ENCODE measurements at regions not wholly inside any gene's neighbourhood (a gene's known extent, or its start where the extent isn't known, plus 50 kb on each side); places are given as distances from the start of the nearest gene placed in this dataset.

DNA sequence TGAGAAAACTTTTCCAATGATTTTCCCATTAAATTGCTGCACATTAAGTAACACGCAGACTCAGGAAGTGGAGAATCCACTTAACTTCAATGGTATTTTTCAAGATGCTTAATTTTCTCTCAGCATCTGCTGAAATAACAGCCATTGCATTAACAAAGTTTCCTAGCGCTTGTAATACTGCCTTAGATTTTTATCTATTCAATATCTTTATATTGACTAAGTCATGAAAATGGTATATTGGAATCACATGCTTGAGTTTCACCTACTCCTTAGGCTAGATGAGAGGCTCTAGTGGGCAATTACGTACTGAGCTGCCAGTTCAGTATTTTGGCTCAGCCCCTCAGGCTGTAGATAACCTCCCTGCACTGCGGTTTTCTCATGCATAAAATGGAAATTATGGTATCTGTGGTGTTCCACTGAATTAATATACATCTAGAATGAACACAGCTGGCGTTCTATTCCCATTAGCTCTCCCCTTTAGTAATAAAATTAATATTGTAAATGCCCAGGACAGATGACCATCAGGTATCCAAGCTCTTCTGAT is 112.9 kb downstream of the MTX3 start:
- no peak overlapping the region for H3K27ac ChIP-seq
- no peak overlapping the region for H3K4me3 ChIP-seq
- no peaks in the 10 kb centered on the region for H3K4me1 ChIP-seq
- TF ChIP-seq, protein P1, sequence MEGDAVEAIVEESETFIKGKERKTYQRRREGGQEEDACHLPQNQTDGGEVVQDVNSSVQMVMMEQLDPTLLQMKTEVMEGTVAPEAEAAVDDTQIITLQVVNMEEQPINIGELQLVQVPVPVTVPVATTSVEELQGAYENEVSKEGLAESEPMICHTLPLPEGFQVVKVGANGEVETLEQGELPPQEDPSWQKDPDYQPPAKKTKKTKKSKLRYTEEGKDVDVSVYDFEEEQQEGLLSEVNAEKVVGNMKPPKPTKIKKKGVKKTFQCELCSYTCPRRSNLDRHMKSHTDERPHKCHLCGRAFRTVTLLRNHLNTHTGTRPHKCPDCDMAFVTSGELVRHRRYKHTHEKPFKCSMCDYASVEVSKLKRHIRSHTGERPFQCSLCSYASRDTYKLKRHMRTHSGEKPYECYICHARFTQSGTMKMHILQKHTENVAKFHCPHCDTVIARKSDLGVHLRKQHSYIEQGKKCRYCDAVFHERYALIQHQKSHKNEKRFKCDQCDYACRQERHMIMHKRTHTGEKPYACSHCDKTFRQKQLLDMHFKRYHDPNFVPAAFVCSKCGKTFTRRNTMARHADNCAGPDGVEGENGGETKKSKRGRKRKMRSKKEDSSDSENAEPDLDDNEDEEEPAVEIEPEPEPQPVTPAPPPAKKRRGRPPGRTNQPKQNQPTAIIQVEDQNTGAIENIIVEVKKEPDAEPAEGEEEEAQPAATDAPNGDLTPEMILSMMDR (IDR thresholded peaks at IDR 0.05) = no peak
- no peak for TF ChIP-seq POLR2A (IDR thresholded peaks at IDR 0.05)
- 80 to 81% methylated on average over 5 of the region's 5 CpGs for WGBS, 2 donors
- H3K9me3 ChIP-seq = no peaks in the 10 kb centered on the region
- DNase-seq = no peak
- no peaks in the 10 kb centered on the region for H3K27me3 ChIP-seq
- no peaks in the 10 kb centered on the region for H3K36me3 ChIP-seq
- intact Hi-C loops (cut with DNase I) = no loop called here

DNA sequence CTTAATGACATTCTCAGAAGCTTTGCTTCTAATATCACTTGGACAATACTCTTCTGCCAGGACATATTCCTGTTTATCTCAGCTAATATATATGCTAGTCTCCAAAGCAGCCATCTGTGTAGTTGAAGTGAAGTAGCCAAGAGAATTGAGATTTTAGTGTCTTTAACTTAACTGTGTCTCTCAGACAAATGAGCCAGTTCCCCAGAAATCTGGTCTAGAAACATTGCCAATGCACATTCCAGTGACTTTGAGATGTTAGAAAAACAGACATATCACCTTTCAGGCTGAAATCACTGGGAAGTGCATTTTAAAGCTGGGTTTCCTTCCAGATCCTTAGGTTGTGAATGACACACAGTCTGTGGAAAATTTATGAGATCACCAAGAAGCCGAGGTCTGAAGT is 114.6 kb downstream of the MTX3 start:
- H3K27ac ChIP-seq = no peak overlapping the region
- H3K4me3 ChIP-seq = no peak overlapping the region
- H3K36me3 ChIP-seq = no peaks in the 10 kb centered on the region
- TF ChIP-seq, protein P1 (IDR thresholded peaks at IDR 0.05) = no peak
- 81% methylated on average over 1 of the region's 1 CpG; no CpG with 5 or more reads in 1 of the 2 donors for WGBS, 2 donors
- no peaks in the 10 kb centered on the region for H3K27me3 ChIP-seq
- no peaks in the 10 kb centered on the region for H3K9me3 ChIP-seq
- intact Hi-C loops (cut with DNase I) = no loop called here
- DNase-seq = no peak
- H3K4me1 ChIP-seq = no peaks in the 10 kb centered on the region

DNA sequence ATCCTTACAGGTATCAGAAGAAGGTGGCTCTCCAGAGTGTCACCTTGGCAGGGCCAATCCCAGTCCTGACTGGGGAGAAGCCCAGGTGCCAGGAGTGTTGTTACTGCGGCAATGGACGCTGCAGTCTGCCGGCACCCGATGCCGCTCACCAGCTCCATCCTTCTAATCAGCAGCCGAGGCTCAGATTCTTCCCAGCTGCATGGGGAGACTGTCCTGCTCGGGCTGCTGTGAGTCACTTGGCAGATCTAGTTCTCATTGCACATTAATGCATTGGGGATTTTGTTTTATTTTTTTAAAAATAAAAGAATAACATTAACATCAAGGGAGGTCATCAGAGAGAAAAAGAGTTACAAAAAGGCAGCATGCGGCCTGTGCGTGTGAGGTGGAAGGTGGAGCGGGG is 115.8 kb downstream of the MTX3 start:
- WGBS, 2 donors = 83 to 87% methylated on average over 7 to 10 of the region's 10 CpGs
- intact Hi-C loops (cut with DNase I) = no loop called here
- Histone ChIP-seq H3K27me3 (no peaks in the 10 kb centered on the region), H3K36me3 (no peaks in the 10 kb centered on the region), H3K4me3 (no peak overlapping the region), H3K9me3 (no peaks in the 10 kb centered on the region), H3K27ac (no peak overlapping the region), H3K4me1 (no peaks in the 10 kb centered on the region)
- DNase-seq = no peak
- TF ChIP-seq POLR2A (IDR thresholded peaks at IDR 0.05) = no peak
- TF ChIP-seq, protein P1 (IDR thresholded peaks at IDR 0.05) = no peak

DNA sequence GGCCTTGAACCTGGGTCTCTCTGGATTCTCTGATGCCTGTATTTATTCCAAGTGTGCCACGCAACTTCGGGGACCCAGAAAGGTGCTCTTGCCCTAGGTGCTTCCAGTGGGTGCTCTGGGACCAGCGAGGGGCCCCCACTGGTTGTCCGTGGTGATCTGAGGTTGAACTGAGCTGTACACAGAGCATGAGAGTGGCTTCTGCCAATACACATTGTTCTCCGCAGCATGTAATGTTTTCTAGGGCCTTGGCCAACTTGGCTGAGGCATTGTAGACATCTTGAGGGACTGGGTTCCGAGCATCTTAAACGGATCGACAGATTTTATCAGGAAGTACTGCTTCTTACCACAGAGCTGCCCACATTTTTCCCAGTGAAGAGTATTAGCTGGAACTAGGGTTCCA is 117.9 kb downstream of the MTX3 start:
- no peak for DNase-seq
- intact Hi-C loops (cut with DNase I) = no loop called here
- no peak overlapping the region for H3K4me3 ChIP-seq
- no peak overlapping the region for H3K27ac ChIP-seq
- H3K9me3 ChIP-seq = no peaks in the 10 kb centered on the region
- 83 to 95% methylated on average over 4 to 8 of the region's 8 CpGs for WGBS, 2 donors
- peaks cover 0 to 5% (median 0%) of the 10 kb centered on the region in 4 donors for H3K27me3 ChIP-seq
- H3K36me3 ChIP-seq = no peaks in the 10 kb centered on the region
- H3K4me1 ChIP-seq = no peaks in the 10 kb centered on the region
- TF ChIP-seq, protein P1 (IDR thresholded peaks at IDR 0.05) = no peak
- TF ChIP-seq POLR2A (IDR thresholded peaks at IDR 0.05) = no peak

DNA sequence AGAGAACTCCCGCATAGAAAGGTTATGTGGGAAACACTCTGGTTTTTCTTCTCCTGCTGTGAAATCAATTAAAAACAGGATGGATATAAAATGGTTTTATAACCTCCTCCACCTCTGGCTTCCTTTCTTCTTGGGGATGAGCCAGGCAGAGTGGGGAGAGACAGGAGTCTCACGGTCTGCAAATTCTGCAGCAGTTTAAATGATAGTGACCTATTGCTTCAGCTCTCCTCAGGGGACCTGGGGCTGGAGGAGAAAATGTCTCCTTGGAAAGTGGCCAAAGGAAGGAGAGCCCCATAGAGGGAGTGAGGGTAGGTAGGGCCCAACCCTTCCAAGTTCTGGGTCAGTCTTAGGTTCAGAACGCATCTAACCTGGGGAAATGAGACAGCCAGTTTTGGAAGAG is 118.8 kb downstream of the MTX3 start:
- WGBS, 2 donors = 57 to 69% methylated on average over 3 of the region's 3 CpGs

More for the DNA sequence above, 118.8 kb downstream of the MTX3 start:
- no peaks in the 10 kb centered on the region for H3K4me1 ChIP-seq
- intact Hi-C loops (cut with DNase I) = no loop called here
- no peak overlapping the region for H3K4me3 ChIP-seq
- no peaks in the 10 kb centered on the region for H3K36me3 ChIP-seq
- TF ChIP-seq, protein P1 (IDR thresholded peaks at IDR 0.05) = no peak
- no peak for TF ChIP-seq POLR2A (IDR thresholded peaks at IDR 0.05)
- H3K9me3 ChIP-seq = no peaks in the 10 kb centered on the region
- DNase-seq = no peak
- no peak overlapping the region for H3K27ac ChIP-seq
- H3K27me3 ChIP-seq = peaks cover 0 to 10% (median 0%) of the 10 kb centered on the region in 4 donors

Measured in esophagus squamous epithelium (tissue), 5 donors.